Transverse colon (tissue), 3 donors: ENCODE measurements at regions not wholly inside any gene's neighbourhood (a gene's known extent, or its start where the extent isn't known, plus 50 kb on each side); places are given as distances from the start of the nearest gene placed in this dataset.

Experiments
- EP300 ChIP-seq: sonication (generic); formaldehyde crosslinking; IDR thresholded peaks from one replicate; pipeline ENCODE4 v1.6.1; 2017; ENCODE audit warnings: antibody characterized with exemption, low read depth
- POLR2A ChIP-seq: fragments of 450-650 bp; IDR thresholded peaks from one replicate; pipeline ENCODE4 v1.6.1; 2016; ENCODE audit warnings: antibody characterized with exemption, mild to moderate bottlenecking, moderate library complexity
- TF ChIP-seq, protein P1 (sequence below), 5 experiments: fragments of 200-600 bp in 3 of 5; fragments of 450-650 bp in 2 of 5; sonication (generic) in 3 of 5; IDR thresholded peaks; 1 replicate in 2 of 5; 2 replicates in 3 of 5; pipeline ENCODE4 v1.5.1; 2016 to 2017; ENCODE audit warnings: antibody characterized with exemption in 5 of 5, inconsistent platforms in 3 of 5, mild to moderate bottlenecking in 2 of 5, moderate library complexity in 1 of 5

DNA sequence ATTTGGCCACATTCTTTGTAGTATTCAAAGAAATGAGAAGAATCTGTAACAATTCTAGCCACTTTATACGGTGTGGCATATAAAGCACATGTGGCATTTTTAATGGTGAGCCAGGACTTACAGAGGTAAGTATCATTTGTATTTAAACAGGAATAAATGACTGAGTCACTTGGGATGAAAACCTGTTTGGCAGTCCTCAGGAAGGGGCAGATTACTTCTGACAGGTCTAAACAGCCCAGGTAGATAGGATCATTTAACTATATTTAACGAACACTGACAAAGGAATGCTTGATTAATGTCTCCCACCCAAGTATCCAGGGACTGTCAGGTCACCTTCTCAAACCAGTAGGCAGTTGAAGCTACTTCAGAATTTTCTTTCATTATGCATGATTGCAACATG lies 241.5 kb upstream of the SATB1 start:
- TF ChIP-seq, protein P1, sequence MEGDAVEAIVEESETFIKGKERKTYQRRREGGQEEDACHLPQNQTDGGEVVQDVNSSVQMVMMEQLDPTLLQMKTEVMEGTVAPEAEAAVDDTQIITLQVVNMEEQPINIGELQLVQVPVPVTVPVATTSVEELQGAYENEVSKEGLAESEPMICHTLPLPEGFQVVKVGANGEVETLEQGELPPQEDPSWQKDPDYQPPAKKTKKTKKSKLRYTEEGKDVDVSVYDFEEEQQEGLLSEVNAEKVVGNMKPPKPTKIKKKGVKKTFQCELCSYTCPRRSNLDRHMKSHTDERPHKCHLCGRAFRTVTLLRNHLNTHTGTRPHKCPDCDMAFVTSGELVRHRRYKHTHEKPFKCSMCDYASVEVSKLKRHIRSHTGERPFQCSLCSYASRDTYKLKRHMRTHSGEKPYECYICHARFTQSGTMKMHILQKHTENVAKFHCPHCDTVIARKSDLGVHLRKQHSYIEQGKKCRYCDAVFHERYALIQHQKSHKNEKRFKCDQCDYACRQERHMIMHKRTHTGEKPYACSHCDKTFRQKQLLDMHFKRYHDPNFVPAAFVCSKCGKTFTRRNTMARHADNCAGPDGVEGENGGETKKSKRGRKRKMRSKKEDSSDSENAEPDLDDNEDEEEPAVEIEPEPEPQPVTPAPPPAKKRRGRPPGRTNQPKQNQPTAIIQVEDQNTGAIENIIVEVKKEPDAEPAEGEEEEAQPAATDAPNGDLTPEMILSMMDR (IDR thresholded peaks at IDR 0.05) = no peak
- TF ChIP-seq POLR2A = no peak
- no peak for TF ChIP-seq EP300
